Esophagus squamous epithelium (tissue), 5 donors: ENCODE measurements at regions not wholly inside any gene's neighbourhood (a gene's known extent, or its start where the extent isn't known, plus 50 kb on each side); places are given as distances from the start of the nearest gene placed in this dataset.
"Not testable (repeated sequence)": the region's sequence is repeated elsewhere in the genome, so short reads cannot be mapped to it uniquely, and the experiment has no call there.

Source experiments
- DNase-seq: peaks from one replicate; lab custom pipeline; 2025; lab: John Stamatoyannopoulos, UW
- H3K27ac ChIP-seq, 4 donors: fragments of 200-600 bp; sonication (generic); one replicate each; pipeline ENCODE4 v1.5.1; 2016 to 2019; ENCODE audit warnings: mild to moderate bottlenecking in 1 of 4
- H3K27me3 ChIP-seq, 4 donors: fragments of 200-600 bp; sonication (generic); 1 replicate in 3 of 4; 2 replicates in 1 of 4; pipeline versions ENCODE4 v1.5.1 to v1.6.0; 2017 to 2021; ENCODE audit warnings: antibody characterized with exemption in 1 of 4
- H3K36me3 ChIP-seq, 3 donors: fragments of 200-600 bp; sonication (generic); one replicate each; pipeline ENCODE4 v1.5.1; 2016 to 2019
- H3K4me1 ChIP-seq, 3 donors: fragments of 200-600 bp; sonication (generic); one replicate each; pipeline ENCODE4 v1.5.1; 2017 to 2019
- H3K4me3 ChIP-seq, 4 donors: fragments of 200-600 bp; sonication (generic); 1 replicate in 3 of 4; 2 replicates in 1 of 4; pipeline ENCODE4 v1.5.1; 2016 to 2019; ENCODE audit warnings: mild to moderate bottlenecking in 2 of 4, moderate library complexity in 1 of 4
- H3K9me3 ChIP-seq, 3 donors: fragments of 200-600 bp; sonication (generic); one replicate each; pipeline ENCODE4 v1.5.1; 2016 to 2019
- POLR2A ChIP-seq, 4 donors: fragments of 450-650 bp; IDR thresholded peaks; one replicate each; pipeline ENCODE4 v1.6.1; 2017; ENCODE audit warnings: antibody characterized with exemption in 4 of 4, mild to moderate bottlenecking in 4 of 4, moderate library complexity in 3 of 4
- WGBS, 2 donors: methylation state at CpG; one replicate each; pipeline ENCODE4 v1.1.5; 2018; 5-methylcytosine and 5-hydroxymethylcytosine counted together
- intact Hi-C: fragments of 100-400 bp; cut with DNase I; formaldehyde crosslinking; loops from one replicate; pipeline ENCODE4 v1.15.0; 2022
- TF ChIP-seq, protein P1 (sequence below), 6 experiments: fragments of 450-650 bp in 4 of 6; fragments of 200-600 bp in 2 of 6; sonication (generic) in 2 of 6; IDR thresholded peaks; one replicate each; pipeline ENCODE4 v1.5.1; 2016 to 2019; ENCODE audit warnings: antibody characterized with exemption in 6 of 6, mild to moderate bottlenecking in 4 of 6, moderate library complexity in 4 of 6
- donor health status: DM: yes; HTN: yes; CAD: no.

DNA sequence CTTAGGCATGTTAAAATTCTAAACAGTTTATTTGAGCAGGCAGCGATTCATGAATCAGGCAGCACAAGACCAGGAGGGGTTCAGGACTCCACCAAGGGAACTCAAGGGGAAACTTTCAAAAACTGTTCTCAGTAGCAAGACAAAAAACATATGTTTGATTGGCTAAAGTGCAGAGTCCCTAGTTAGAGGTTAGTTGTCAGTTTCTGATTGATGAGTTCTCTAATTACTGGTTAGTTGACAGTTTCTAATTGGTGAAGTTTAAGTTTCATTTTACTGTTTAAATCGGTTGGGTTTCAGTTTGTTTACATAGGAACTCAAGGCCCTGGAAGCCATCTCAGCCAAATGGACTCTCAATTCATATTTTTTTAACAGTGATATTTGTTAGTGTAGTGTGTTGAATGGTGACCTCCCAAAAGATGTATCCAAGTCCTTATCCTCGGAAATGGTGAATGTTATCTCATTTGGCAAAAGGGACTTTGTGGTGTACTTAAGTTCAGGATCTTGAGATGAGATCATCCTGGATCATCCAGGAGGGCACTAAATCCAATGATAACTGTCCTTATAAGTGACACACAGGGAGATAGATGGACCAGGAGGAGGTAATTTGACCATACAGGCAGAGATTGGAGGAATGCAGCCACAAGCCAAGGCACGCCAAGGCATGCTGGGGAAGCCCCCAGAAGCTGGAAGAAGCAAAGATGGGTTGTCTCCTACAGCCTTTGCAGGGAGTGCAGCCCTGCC lies 219.2 kb upstream of the RAI14 start:
- Histone ChIP-seq H3K4me3 (no peak overlapping the region), H3K4me1 (no peaks in the 10 kb centered on the region), H3K9me3 (no peaks in the 10 kb centered on the region), H3K27ac (no peak overlapping the region), H3K27me3 (no peaks in the 10 kb centered on the region), H3K36me3 (no peaks in the 10 kb centered on the region)
- intact Hi-C loops: no loop called here
- 61 to 70% methylated on average over 4 of the region's 4 CpGs for WGBS, 2 donors
- no peak for TF ChIP-seq POLR2A (IDR thresholded peaks at IDR 0.05)
- TF ChIP-seq, protein P1, sequence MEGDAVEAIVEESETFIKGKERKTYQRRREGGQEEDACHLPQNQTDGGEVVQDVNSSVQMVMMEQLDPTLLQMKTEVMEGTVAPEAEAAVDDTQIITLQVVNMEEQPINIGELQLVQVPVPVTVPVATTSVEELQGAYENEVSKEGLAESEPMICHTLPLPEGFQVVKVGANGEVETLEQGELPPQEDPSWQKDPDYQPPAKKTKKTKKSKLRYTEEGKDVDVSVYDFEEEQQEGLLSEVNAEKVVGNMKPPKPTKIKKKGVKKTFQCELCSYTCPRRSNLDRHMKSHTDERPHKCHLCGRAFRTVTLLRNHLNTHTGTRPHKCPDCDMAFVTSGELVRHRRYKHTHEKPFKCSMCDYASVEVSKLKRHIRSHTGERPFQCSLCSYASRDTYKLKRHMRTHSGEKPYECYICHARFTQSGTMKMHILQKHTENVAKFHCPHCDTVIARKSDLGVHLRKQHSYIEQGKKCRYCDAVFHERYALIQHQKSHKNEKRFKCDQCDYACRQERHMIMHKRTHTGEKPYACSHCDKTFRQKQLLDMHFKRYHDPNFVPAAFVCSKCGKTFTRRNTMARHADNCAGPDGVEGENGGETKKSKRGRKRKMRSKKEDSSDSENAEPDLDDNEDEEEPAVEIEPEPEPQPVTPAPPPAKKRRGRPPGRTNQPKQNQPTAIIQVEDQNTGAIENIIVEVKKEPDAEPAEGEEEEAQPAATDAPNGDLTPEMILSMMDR (IDR thresholded peaks at IDR 0.05): no peak
- no peak for DNase-seq

DNA sequence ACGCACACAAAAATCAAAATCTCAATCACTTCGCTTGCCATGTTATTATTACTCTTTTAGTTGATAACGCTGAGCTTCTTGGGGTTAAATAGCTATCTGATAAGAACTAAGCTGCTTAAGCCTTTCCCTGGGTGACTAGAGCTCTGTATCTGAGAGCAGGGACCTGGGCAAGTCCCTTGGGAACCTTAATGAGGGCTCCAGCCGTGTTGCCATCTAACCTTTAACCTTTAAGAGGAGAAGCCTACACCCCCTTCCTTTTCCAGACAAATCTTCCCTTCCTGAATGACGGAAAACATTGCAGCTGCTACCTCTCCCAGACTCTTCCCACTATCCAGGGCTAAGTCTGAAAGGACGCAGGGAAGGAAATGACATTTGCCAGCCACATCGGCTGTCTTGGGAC lies 216.5 kb upstream of the RAI14 start:
- no peak overlapping the region for H3K27ac ChIP-seq
- H3K36me3 ChIP-seq: no peaks in the 10 kb centered on the region
- TF ChIP-seq POLR2A (IDR thresholded peaks at IDR 0.05): no peak
- TF ChIP-seq, protein P1 (IDR thresholded peaks at IDR 0.05): no peak
- intact Hi-C loops: no loop called here
- no peaks in the 10 kb centered on the region for H3K27me3 ChIP-seq
- DNase-seq: no peak
- H3K4me1 ChIP-seq: no peaks in the 10 kb centered on the region
- H3K4me3 ChIP-seq: no peak overlapping the region
- 61 to 73% methylated on average over 4 to 7 of the region's 7 CpGs for WGBS, 2 donors
- no peaks in the 10 kb centered on the region for H3K9me3 ChIP-seq

DNA sequence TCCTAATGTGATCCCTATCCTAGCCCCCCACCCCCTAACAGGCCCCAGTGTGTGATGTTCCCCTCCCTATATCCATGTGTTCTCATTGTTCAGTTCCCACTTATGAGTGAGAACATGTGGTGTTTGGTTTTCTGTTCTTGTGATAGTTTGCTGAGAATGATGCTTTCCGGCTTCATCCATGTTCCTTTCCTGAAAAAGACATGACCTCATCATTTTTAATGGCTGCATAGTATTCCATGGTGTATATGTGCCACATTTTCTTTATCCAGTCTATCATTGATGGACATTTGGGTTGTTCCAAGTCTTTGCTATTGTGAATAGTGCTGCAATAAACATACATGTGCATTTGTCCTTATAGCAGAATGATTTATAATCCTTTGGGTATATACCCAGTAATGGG lies 214.4 kb upstream of the RAI14 start:
- DNase-seq, intact Hi-C loops, H3K27me3 ChIP-seq, H3K4me1 ChIP-seq, H3K27ac ChIP-seq, H3K36me3 ChIP-seq, H3K9me3 ChIP-seq, H3K4me3 ChIP-seq: not testable (repeated sequence)
- 82 to 100% methylated on average over 1 of the region's 1 CpG for WGBS, 2 donors

DNA sequence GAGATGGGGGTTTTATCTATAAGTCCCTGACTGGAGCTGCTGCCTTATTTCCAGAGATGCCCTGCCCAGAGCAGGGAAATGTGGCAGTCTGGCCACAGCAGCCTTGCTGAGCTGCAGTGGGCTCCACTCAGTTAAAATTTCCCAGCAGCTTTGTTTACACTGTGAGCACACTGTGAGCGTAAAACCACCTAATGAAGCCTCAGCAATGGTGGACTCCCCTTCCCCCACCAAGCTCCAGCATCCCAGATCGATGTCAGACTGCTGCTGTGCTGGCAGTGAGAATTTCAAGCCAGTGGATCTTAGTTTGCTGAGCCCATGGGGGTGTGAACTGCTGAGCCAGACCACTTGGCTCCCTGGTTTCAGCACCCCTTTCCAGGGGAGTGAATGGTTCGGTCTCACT lies 208.7 kb upstream of the RAI14 start:
- no peaks in the 10 kb centered on the region for H3K36me3 ChIP-seq
- H3K9me3 ChIP-seq: no peaks in the 10 kb centered on the region
- H3K4me3 ChIP-seq: no peak overlapping the region
- WGBS, 2 donors: 0% methylated on average over 1 of the region's 3 CpGs; no CpG with 5 or more reads in 1 of the 2 donors
- no peak overlapping the region for H3K27ac ChIP-seq
- peaks cover 0 to 13% (median 0%) of the 10 kb centered on the region in 4 donors for H3K27me3 ChIP-seq
- DNase-seq: no peak
- TF ChIP-seq, protein P1 (IDR thresholded peaks at IDR 0.05): no peak
- TF ChIP-seq POLR2A (IDR thresholded peaks at IDR 0.05): no peak
- peaks cover 0 to 9% (median 0%) of the 10 kb centered on the region in 3 donors for H3K4me1 ChIP-seq
- intact Hi-C loops: no loop called here

DNA sequence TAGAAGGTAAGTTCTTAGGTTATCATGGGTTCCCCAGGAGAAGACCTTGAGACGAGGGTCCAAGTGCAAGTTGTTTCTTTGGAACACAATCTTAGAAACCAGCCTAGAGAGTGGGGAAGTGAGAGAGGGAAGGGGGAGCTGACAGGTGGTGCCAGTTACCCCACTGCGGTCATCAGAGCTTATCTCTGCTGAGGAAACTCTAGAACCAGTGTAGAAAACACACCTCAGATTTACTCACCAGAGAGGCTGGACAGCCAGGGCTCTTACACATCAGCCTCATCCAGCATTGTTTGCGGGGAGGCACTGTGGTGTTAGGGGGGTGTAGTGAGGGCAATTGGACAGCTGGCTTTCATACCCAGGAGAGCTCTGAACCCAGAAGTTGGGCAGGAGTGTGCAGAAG lies 206.5 kb upstream of the RAI14 start:
- no peak overlapping the region for H3K4me3 ChIP-seq
- no peaks in the 10 kb centered on the region for H3K36me3 ChIP-seq
- peaks cover 0 to 9% (median 0%) of the 10 kb centered on the region in 3 donors for H3K4me1 ChIP-seq
- no peak overlapping the region for H3K27ac ChIP-seq
- DNase-seq: no peak
- H3K9me3 ChIP-seq: no peaks in the 10 kb centered on the region
- WGBS, 2 donors: 80 to 89% methylated on average over 3 of the region's 3 CpGs
- intact Hi-C loops: no loop called here
- H3K27me3 ChIP-seq: peaks cover 0 to 23% (median 0%) of the 10 kb centered on the region in 4 donors
- no peak for TF ChIP-seq POLR2A (IDR thresholded peaks at IDR 0.05)
- TF ChIP-seq, protein P1 (IDR thresholded peaks at IDR 0.05): no peak
